PC-9 (cell line): ENCODE measurements at regions not wholly inside any gene's neighbourhood (a gene's known extent, or its start where the extent isn't known, plus 50 kb on each side); places are given as distances from the start of the nearest gene placed in this dataset.

Source experiments
- BruUV-seq: library from RNA; stranded (reverse); fragments of 400-500 nt; replicated peaks from 2 replicates; lab custom pipeline; 2021; lab: Mats Ljungman, UMichigan
- CTCF ChIA-PET: fragments of 300-600 bp; sonication (Branson Sonifier 250); formaldehyde crosslinking; loops from one replicate; lab custom pipeline; 2022; ENCODE audit warnings: antibody characterized with exemption; lab: Charles Lee
- POLR2A ChIA-PET: fragments of 300-600 bp; sonication (Branson Sonifier 250); formaldehyde crosslinking; loops from one replicate; lab custom pipeline; 2022; ENCODE audit warnings: antibody characterized with exemption; ENCODE audit not compliant: unreplicated experiment; lab: Charles Lee
- DNase-seq, 2 experiments: peaks; one replicate each; pipeline versions ENCODE4 v3.0.0 to v3.0.0-alpha.2; 2015 to 2022; ENCODE audit warnings: mixed read lengths in 1 of 2
- H2AFZ ChIP-seq: fragments of 200-600 bp; sonication (generic); 2 replicates; pipeline ENCODE4 v1.8.1; 2017; ENCODE audit warnings: antibody characterized with exemption
- H3F3A ChIP-seq: fragments of 200-600 bp; sonication (generic); 2 replicates; pipeline ENCODE4 v1.8.1; 2017; ENCODE audit warnings: antibody characterized with exemption, mild to moderate bottlenecking, low read depth; ENCODE audit not compliant: insufficient read depth
- H3K27ac ChIP-seq: fragments of 200-600 bp; sonication (generic); 2 replicates; pipeline ENCODE4 v1.6.1; 2016; ENCODE audit warnings: mixed run types
- H3K27me3 ChIP-seq: fragments of 200-600 bp; sonication (generic); 2 replicates; pipeline ENCODE4 v1.6.1; 2016; ENCODE audit warnings: low read depth, mixed run types; ENCODE audit not compliant: insufficient read depth
- H3K36me3 ChIP-seq: fragments of 200-600 bp; sonication (generic); 2 replicates; pipeline ENCODE4 v1.6.1; 2016; ENCODE audit warnings: low read depth, mixed run types
- H3K4me1 ChIP-seq: fragments of 200-600 bp; sonication (generic); replicated peaks from 2 replicates; pipeline ENCODE4 v1.6.1; 2016; ENCODE audit warnings: mixed run types; ENCODE audit not compliant: insufficient read depth
- H3K4me2 ChIP-seq: fragments of 200-600 bp; sonication (generic); 2 replicates; pipeline ENCODE4 v1.6.1; 2017; ENCODE audit warnings: mixed run types
- H3K4me3 ChIP-seq: fragments of 200-600 bp; sonication (generic); 2 replicates; pipeline ENCODE4 v1.6.1; 2016; ENCODE audit warnings: mixed run types
- H3K79me2 ChIP-seq: fragments of 200-600 bp; sonication (generic); 2 replicates; pipeline ENCODE4 v1.6.1; 2017; ENCODE audit warnings: low read depth, mixed run types
- H3K9me2 ChIP-seq: fragments of 200-600 bp; sonication (generic); 2 replicates; pipeline ENCODE4 v1.8.1; 2017; ENCODE audit warnings: mild to moderate bottlenecking; ENCODE audit not compliant: insufficient read depth
- H3K9me3 ChIP-seq: fragments of 200-600 bp; sonication (generic); 2 replicates; pipeline ENCODE4 v1.8.1; 2016; ENCODE audit warnings: low read depth; ENCODE audit not compliant: insufficient read depth
- H4K20me1 ChIP-seq: fragments of 200-600 bp; sonication (generic); 2 replicates; pipeline ENCODE4 v1.8.1; 2017; ENCODE audit not compliant: insufficient read depth
- EZH2 ChIP-seq: fragments of 200-600 bp; sonication (generic); IDR thresholded peaks from 2 replicates; pipeline ENCODE4 v1.8.0; 2017; ENCODE audit warnings: antibody characterized with exemption, low read depth
- intact Hi-C: fragments of 100-400 bp; cut with micrococcal nuclease; formaldehyde crosslinking; loops from one replicate; pipeline ENCODE4 v1.10.0; 2022; ENCODE audit not compliant: unreplicated experiment
- TF ChIP-seq, protein P1 (sequence below): fragments of 200-600 bp; sonication (generic); conservative IDR thresholded peaks from 2 replicates; pipeline ENCODE4 v1.6.1; 2017; ENCODE audit warnings: mixed run types, antibody characterized with exemption, mild to moderate bottlenecking, moderate library complexity

DNA sequence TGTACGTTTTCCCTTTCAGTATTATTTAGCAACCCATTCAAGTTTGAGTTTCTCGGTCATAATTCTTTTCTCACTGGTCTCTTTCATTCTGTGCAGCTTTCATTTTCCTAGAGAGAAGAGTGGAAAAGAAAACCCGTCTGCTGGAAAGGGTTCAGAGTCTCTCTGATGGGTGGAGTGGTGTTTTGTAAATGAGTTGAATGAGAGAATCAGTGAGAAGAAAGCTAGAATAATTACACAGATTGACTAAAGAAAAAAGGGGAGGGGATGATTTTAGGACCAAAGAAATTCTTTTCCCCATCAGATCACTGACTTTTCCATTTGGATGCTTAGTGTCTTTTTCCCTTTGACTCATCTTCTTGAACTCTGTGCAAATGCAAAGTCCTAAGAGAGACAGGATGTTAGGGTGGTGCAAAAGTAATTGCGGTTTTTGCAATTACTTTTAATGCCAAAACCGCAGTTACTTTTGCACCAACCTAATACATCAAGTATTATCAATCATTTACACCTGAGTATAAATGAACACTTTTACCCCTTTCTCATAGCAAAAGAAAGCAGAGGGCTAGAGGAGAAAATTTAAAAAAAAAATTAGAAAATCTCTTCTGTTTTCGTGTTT is 242.1 kb upstream of the SP4 start:
- H3K4me1 ChIP-seq: no peaks in the 10 kb centered on the region
- intact Hi-C loops: no loop called here
- no peaks in the 10 kb centered on the region for H3K9me2 ChIP-seq
- no peaks in the 10 kb centered on the region for H3K79me2 ChIP-seq
- H2AFZ ChIP-seq: no peak overlapping the region
- H3K36me3 ChIP-seq: no peaks in the 10 kb centered on the region
- no peak for TF ChIP-seq EZH2
- TF ChIP-seq, protein P1, sequence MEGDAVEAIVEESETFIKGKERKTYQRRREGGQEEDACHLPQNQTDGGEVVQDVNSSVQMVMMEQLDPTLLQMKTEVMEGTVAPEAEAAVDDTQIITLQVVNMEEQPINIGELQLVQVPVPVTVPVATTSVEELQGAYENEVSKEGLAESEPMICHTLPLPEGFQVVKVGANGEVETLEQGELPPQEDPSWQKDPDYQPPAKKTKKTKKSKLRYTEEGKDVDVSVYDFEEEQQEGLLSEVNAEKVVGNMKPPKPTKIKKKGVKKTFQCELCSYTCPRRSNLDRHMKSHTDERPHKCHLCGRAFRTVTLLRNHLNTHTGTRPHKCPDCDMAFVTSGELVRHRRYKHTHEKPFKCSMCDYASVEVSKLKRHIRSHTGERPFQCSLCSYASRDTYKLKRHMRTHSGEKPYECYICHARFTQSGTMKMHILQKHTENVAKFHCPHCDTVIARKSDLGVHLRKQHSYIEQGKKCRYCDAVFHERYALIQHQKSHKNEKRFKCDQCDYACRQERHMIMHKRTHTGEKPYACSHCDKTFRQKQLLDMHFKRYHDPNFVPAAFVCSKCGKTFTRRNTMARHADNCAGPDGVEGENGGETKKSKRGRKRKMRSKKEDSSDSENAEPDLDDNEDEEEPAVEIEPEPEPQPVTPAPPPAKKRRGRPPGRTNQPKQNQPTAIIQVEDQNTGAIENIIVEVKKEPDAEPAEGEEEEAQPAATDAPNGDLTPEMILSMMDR: no peak
- no TSS peak for BruUV-seq
- POLR2A ChIA-PET: no interaction called here
- no peaks in the 10 kb centered on the region for H3F3A ChIP-seq
- H3K27ac ChIP-seq: no peak overlapping the region
- peaks cover 5% of the 10 kb centered on the region; the same call in 1 of the 2 replicates for H3K27me3 ChIP-seq
- no peak overlapping the region for H3K4me2 ChIP-seq
- H3K9me3 ChIP-seq: no peaks in the 10 kb centered on the region
- CTCF ChIA-PET: no interaction called here
- H4K20me1 ChIP-seq: no peaks in the 10 kb centered on the region
- H3K4me3 ChIP-seq: no peak overlapping the region
- DNase-seq: no peak

DNA sequence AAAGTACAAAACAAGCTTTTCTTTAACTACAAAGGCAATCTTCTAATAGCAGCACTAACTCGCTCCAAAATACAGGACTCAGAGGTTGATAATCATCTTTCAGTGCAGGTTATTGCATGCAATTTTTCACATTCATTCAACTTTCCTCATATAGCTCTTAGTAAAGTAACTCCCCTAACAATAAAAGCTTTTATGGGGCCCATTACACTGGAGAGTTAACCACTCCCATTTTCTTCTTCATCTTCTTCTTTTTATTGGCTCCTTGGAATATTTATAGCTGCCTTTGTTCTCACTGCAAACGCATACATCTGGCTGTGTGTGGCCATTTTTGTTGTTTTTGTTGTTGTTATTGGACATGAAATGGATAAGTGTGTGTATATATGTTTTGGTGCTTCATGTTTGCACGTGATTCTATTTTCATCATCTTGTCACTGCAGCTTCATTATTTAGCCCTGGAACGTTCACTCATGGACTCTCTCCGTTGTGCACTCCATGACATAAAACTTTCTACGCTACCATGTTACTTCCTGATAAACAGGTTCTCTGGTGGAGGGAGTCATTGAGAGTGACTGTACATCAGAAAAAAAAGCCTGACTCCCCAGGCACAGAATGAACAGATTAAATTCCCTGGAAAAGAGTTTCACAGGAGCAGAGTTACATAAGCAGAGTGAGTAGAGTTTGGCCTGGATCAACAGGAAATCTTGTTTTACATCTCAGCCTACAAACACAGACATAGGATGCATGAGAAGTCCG is 236.4 kb upstream of the SP4 start:
- Histone ChIP-seq H3K79me2 (no peaks in the 10 kb centered on the region), H3F3A (no peaks in the 10 kb centered on the region; the same call in 1 of the 2 replicates), H3K4me2 (0 out of 2 replicates have a peak overlapping the region, but pooled peaks have one; percentile 3), H3K9me2 (no peaks in the 10 kb centered on the region), H3K36me3 (no peaks in the 10 kb centered on the region), H3K4me3 (no peak overlapping the region), H4K20me1 (no peaks in the 10 kb centered on the region), H3K9me3 (no peaks in the 10 kb centered on the region), H3K27ac (no peak overlapping the region), H3K4me1 (peaks cover 8% of the 10 kb centered on the region), H3K27me3 (no peaks in the 10 kb centered on the region), H2AFZ (peak overlapping the region; percentile 4; the same call in 1 of the 2 replicates)
- peak in 1 of 2 experiments; percentile 65 for DNase-seq
- BruUV-seq: no TSS peak
- intact Hi-C loops: no loop called here
- POLR2A ChIA-PET: no interaction called here
- TF ChIP-seq EZH2: no peak
- TF ChIP-seq, protein P1: no peak
- CTCF ChIA-PET: no interaction called here

DNA sequence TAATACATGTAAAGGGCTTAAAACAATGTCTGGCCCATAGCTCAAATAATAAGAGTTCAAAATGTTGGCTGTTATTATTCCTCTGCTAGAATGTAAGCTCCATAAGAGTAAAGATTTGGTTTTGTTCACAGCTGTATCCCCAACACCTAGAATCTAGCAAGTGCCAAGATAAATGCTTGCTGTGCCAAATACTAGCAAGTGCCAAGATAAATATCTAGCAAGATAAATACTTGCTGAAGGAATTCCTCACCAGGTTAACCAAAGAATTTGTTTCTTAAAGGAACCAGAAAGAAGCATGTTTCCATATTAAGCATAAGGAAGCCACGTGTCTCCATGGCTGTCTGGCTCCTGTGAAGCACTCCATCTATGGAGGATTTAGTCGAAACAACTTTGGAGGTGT is 235.2 kb upstream of the SP4 start:
- H3K9me2 ChIP-seq: no peaks in the 10 kb centered on the region
- no peak overlapping the region for H3K4me2 ChIP-seq
- no peaks in the 10 kb centered on the region for H3K27me3 ChIP-seq
- intact Hi-C loops: no loop called here
- no peaks in the 10 kb centered on the region for H3K79me2 ChIP-seq
- no peaks in the 10 kb centered on the region for H3K9me3 ChIP-seq
- H3K36me3 ChIP-seq: no peaks in the 10 kb centered on the region
- H3F3A ChIP-seq: no peaks in the 10 kb centered on the region; the same call in 1 of the 2 replicates
- ChIA-PET CTCF (no interaction called here), POLR2A (no interaction called here)
- H3K27ac ChIP-seq: no peak overlapping the region
- DNase-seq: peak in 1 of 2 experiments; percentile 47
- H3K4me1 ChIP-seq: peaks cover 8% of the 10 kb centered on the region
- no peak overlapping the region for H2AFZ ChIP-seq
- BruUV-seq: no TSS peak
- H4K20me1 ChIP-seq: no peaks in the 10 kb centered on the region
- TF ChIP-seq, protein P1: no peak
- no peak for TF ChIP-seq EZH2
- H3K4me3 ChIP-seq: no peak overlapping the region
